HG03097 (cell line): ENCODE measurements at regions not wholly inside any gene's neighbourhood (a gene's known extent, or its start where the extent isn't known, plus 50 kb on each side); places are given as distances from the start of the nearest gene placed in this dataset.

Source experiments
- ATAC-seq: cut with Tn5 transposase; IDR thresholded peaks from one replicate; pipeline ENCODE4 v1.9.1; 2021; ENCODE audit not compliant: unreplicated experiment, low FRiP score

DNA sequence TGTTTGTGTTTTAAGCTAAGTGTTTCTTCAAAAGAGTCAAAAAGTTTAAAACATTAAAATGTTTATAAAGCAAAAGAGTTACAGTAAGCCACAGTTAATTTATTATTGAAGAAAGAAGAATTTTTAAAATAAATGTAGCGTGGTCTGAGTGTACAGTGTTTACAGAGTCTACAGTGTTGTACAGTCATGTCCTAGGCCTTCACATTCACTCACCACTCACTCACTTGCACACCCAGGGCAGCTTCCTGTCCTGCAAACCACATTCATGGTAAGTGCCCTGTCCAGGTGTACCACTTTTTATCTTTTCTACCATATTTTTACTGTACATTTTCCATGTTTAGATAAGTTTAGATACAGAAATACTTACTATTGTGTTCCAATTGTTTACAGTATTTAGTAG is 239.7 kb upstream of the AGA start:
- no peak for ATAC-seq

DNA sequence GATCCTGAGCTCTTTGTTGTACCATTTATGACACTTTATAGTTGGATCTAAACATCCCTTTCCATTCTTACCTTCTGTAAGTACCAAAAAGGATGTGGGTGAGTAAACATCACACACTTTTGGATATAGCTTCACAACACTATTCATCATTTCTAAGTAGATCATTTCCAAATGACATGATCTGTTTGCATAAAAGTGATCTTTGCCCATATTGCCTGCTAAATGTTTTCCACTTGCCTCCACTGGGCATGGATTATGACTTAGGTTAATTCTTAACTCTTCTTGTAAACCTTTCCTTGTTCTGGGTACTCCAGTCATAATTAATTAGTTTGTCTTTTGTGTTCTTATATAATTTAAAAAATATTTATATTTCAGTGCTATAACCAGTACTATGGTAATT is 244.9 kb upstream of the AGA start:
- no peak for ATAC-seq

DNA sequence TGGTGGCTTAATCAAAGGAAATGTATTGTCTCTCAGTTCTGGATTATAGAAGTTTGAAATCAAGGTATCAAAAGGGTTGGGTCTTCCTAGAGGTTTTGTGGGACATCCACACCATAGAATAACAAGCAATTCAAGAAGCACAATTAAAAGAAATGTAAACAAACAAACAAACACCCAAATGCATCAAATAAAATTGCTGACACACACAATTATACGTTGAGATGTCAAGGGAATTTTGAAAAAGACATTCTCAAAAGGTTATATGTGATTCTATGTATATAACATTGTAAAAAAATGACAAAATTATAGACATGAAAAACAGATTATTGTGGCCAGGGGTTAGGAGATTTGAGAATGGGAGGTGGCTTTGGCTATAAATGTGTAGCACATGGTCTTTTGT is 250.7 kb upstream of the AGA start:
- ATAC-seq: no peak

- ATAC-seq: no peak
Measured at GRCh38 chr4:177696438-177696966, 254.3 kb upstream of the AGA start.

GRCh38 chr4:177699365-177700213 is 257.4 kb upstream of the AGA start:
- no peak for ATAC-seq

GRCh38 chr4:177706916-177707315 is 264.7 kb upstream of the AGA start:
- ATAC-seq: no peak

GRCh38 chr4:177713454-177713853 is 271.2 kb upstream of the AGA start:
- ATAC-seq: no peak

DNA sequence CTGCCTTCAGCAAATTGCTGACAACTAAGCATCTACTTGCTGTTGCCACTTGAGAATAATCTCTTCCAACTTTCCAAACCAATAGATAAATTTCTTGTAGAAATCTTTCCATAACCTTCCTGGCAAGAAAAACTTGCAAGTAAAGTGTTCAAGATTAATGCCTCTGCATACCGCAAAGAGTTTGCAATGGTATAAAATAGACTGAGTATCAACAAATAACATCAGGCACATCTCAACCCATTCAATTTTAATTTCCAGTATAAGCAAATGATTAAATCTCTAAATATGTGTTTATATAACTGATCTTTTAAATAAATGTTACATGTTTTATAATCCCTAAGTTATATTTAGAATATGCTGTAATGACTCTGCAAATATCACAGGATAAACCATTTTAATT is 275.2 kb upstream of the AGA start:
- ATAC-seq: no peak

DNA sequence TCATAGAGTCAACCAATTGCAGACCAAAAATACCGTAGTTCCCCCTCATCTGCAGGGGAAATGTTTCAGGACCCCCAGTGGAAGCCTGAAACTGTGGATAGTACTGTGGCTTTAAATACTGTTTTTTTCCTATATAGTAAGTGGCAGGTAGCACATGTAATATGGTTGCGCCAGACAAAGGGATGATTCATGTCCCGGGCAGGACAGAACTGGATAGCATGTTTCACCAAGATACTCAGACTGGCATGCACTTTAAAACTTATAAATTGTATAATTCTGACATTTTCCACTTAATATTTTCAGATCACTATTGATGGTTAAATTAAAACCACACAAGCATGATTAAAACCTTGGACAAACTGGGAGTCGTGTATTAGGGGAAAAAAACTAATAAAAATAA is 276.3 kb upstream of the AGA start:
- no peak for ATAC-seq

DNA sequence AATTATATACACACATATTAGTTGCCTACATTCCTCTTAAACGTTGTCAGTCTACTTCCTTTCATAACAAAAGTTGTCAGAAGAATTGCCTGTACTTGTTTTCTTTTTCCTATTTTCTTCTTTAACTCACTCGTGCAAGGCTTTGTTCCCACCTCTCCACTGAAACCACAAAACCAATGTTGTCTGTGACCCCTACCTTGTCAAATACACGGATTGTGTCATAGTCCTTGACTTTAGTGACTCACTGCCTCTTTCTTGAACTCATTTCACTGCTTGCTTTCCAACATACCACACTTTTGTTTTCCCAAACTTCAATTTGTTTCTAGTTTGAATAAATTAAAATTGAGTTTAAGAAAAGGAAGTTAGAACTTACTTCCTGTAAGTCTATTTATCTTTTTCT is 283.9 kb upstream of the AGA start:
- no peak for ATAC-seq

- no peak for ATAC-seq
Measured at GRCh38 chr4:177728361-177729152, 286.3 kb upstream of the AGA start.

GRCh38 chr4:177729681-177730080 is 287.4 kb upstream of the AGA start:
- ATAC-seq: no peak

- ATAC-seq: no peak
Measured at GRCh38 chr4:177737387-177737940, 295.2 kb upstream of the AGA start.

- ATAC-seq: no peak
Measured at GRCh38 chr4:177740563-177740962, 298.3 kb upstream of the AGA start.

- ATAC-seq: no peak
Measured at GRCh38 chr4:177759729-177760128, 317.5 kb upstream of the AGA start.

DNA sequence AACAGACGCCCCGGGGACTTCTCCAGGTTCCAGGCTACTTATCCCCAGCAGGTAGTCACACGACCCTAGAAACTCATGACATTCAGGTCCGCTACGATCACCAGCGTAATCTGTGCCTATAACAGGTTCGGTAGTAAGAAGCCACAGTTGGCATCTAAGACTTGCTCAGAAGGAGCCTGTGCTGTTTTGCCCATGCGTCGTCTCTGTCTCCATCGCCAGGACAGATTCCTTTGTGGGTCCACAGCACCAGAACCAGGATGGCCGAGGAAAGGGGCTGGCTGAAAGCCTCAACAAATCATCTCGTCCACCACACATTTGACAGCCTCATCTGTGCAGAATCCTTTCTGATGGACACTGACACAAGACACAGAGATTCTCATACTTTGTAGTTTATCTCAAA is 319.5 kb upstream of the AGA start:
- ATAC-seq: no peak

DNA sequence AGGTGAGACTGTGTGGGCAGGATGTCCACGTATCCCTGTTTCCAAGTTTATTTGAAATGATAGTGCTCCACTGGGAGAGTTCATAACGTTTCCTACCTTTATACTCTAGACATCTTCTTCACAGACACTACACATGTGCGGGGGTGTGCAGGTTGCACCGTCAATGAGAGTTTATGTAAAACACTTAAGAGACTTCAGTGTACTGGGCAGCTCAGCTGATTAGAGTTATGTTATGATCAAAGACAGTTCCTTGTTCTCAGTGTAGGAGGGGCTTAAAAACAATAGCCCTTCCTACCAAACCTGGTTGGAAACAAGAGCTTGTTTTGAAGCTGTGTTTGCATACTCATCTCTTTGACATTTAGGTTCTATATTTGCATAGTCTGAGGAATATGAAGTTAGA is 326.9 kb upstream of the AGA start:
- ATAC-seq: no peak

- no peak for ATAC-seq
Measured at GRCh38 chr4:177770776-177771175, 328.5 kb upstream of the AGA start.

- ATAC-seq: no peak
Measured at GRCh38 chr4:177771645-177772044, 329.4 kb upstream of the AGA start.

DNA sequence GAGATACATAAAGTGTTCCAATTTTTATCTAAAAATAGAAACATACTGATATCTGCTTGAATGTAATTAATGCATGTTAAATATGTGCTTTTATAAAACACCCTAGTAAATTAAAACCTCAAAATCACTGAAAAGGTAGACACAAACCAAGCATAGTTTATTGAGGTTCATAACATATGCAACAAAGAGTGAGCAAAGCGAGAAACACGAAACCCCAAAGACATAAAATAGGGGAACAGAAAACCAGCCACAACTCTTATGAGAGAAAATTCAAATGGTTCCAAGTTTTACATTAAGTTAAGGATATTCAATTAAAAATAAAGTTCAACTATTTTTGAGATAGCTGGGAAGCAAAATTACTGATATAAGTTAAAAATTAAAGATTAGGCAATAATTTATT is 336.4 kb upstream of the AGA start:
- no peak for ATAC-seq

GRCh38 chr4:177785000-177785399 is 342.8 kb upstream of the AGA start:
- no peak for ATAC-seq
